ENCODE measurements at regions not wholly inside any gene's neighbourhood (a gene's known extent, or its start where the extent isn't known, plus 50 kb on each side); places are given as distances from the start of the nearest gene placed in this dataset.
"Not testable (repeated sequence)": the region's sequence is repeated elsewhere in the genome, so short reads cannot be mapped to it uniquely, and the experiment has no call there.

DNA sequence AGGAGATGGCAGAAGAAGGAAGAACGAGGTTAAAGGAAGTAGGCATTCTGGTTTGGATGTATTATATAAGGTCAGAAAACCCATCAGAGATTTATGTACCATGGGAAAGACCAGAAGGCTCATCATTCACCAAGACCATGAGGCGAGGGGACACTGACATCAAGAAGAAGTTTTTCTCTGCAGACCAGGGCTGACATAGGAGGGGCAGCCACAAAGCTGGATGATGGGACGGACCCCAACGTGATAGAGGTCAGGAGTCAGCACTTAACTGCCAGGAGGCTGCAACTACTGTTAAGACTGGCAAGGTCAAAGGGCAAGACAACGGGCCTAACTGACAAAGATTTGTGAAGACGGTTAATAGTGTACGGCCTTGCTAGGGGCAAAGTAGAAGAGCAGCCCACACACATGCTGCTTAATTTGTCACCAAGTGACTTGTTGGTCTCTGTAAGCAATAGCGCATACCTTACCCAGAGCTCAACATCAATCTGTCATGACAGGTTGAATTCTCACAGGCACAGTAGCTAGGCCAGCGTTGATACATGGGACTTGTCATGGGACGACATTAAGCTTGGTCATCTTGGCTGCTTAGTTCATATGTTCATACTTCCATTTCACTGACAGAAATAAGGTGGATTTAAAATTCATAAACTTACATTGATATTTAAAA is 579.7 kb upstream of the CDH10 start:
- no peak for DNase-seq (ENCODE audit: low spot score)
- no peak overlapping the region for H3K4me3 ChIP-seq (ENCODE audit: low read depth, low read length, poor library complexity, severe bottlenecking)
- TF ChIP-seq EZH2 (IDR thresholded peaks at IDR 0.05; ENCODE audit: borderline replicate concordance, low read depth, low read length, poor library complexity, severe bottlenecking): no peak
- TF ChIP-seq, protein P1, sequence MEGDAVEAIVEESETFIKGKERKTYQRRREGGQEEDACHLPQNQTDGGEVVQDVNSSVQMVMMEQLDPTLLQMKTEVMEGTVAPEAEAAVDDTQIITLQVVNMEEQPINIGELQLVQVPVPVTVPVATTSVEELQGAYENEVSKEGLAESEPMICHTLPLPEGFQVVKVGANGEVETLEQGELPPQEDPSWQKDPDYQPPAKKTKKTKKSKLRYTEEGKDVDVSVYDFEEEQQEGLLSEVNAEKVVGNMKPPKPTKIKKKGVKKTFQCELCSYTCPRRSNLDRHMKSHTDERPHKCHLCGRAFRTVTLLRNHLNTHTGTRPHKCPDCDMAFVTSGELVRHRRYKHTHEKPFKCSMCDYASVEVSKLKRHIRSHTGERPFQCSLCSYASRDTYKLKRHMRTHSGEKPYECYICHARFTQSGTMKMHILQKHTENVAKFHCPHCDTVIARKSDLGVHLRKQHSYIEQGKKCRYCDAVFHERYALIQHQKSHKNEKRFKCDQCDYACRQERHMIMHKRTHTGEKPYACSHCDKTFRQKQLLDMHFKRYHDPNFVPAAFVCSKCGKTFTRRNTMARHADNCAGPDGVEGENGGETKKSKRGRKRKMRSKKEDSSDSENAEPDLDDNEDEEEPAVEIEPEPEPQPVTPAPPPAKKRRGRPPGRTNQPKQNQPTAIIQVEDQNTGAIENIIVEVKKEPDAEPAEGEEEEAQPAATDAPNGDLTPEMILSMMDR (conservative IDR thresholded peaks at IDR 0.05; ENCODE audit: low read depth, low read length): no peak
- ChIA-PET CTCF (no interaction called here), POLR2A (ENCODE audit: low non-redundant PET) (interaction anchor here (0.5 kb wide), 1 partner anchor 8 kb away, joined by 3 read pairs; no protein-coding TSS in a partner anchor)
- H3K27me3 ChIP-seq (replicated peaks; ENCODE audit: insufficient read depth, low read depth, low read length, poor library complexity): no peaks in the 10 kb centered on the region
- no peaks in the 10 kb centered on the region for H3K36me3 ChIP-seq (ENCODE audit: insufficient read depth, low read length, poor library complexity, severe bottlenecking)
- no peaks in the 10 kb centered on the region for H3K4me1 ChIP-seq (ENCODE audit: insufficient read depth, low read length, poor library complexity, severe bottlenecking)
- H3K27ac ChIP-seq (ENCODE audit: low read depth, low read length, poor library complexity, severe bottlenecking): no peak overlapping the region
- intact Hi-C loops (cut with micrococcal nuclease; ENCODE audit: unreplicated experiment): no loop called here
- H3K9me3 ChIP-seq (ENCODE audit: low read depth, low read length, poor library complexity, severe bottlenecking): no peaks in the 10 kb centered on the region
- BruUV-seq (replicated peaks): no TSS peak

DNA sequence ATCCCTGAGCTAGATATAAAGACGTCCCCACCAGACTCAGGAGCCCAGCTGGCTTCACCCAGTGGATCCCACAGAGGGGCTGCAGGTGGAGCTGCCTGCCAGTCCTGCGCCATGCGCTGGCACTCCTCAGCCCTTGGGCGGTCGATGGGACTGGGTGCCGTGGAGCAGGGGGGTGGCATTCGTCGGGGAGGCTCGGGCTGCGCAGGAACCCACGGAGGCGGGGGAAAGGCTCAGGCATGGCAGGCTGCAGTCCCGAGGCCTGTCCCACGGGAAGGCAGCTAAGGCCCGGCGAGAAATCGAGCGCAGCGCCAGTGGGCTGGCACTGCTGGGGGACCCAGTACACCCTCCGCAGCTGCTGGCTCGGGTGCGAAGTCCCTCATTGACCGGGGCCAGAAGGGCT is 555.1 kb upstream of the CDH10 start:
- POLR2A ChIA-PET (ENCODE audit: low non-redundant PET); H3K27me3 ChIP-seq (replicated peaks; ENCODE audit: insufficient read depth, low read depth, low read length, poor library complexity); H3K4me3 ChIP-seq (ENCODE audit: low read depth, low read length, poor library complexity, severe bottlenecking); intact Hi-C loops (cut with micrococcal nuclease; ENCODE audit: unreplicated experiment); BruUV-seq (replicated peaks); H3K9me3 ChIP-seq (ENCODE audit: low read depth, low read length, poor library complexity, severe bottlenecking); H3K36me3 ChIP-seq (ENCODE audit: insufficient read depth, low read length, poor library complexity, severe bottlenecking); CTCF ChIA-PET; DNase-seq (ENCODE audit: low spot score); H3K4me1 ChIP-seq (ENCODE audit: insufficient read depth, low read length, poor library complexity, severe bottlenecking); H3K27ac ChIP-seq (ENCODE audit: low read depth, low read length, poor library complexity, severe bottlenecking): not testable (repeated sequence)

DNA sequence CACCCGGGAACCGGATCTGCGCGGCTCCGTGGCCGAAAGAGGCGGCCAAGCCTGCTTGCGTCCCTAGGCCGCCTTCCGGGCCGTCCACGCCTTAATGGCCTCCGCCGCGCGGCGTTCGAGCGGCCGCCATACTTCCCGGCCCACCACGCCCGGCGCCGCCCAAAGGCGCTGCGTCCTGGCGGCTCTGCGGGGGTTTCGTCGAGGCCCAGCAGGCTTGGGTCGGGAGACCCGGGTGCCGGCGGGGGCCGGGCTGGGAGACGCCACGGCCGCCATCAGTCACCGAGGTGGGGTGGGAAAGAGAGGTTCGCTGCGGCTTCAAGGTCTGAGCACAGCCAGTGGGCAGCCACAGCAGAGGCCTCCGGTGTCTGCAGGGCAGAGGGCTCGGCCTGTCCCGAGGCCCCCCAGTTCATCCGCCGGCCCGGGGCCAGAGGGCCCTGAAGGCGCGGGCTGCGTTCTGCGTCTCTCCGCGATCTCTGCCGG is 545.8 kb upstream of the CDH10 start:
- ChIA-PET POLR2A (ENCODE audit: low non-redundant PET) (no interaction called here), CTCF (no interaction called here)
- no TSS peak for BruUV-seq (replicated peaks)
- Histone ChIP-seq H3K27ac (ENCODE audit: low read depth, low read length, poor library complexity, severe bottlenecking) (no peak overlapping the region), H3K27me3 (replicated peaks; ENCODE audit: insufficient read depth, low read depth, low read length, poor library complexity) (no peaks in the 10 kb centered on the region), H3K4me3 (ENCODE audit: low read depth, low read length, poor library complexity, severe bottlenecking) (no peak overlapping the region), H3K4me1 (ENCODE audit: insufficient read depth, low read length, poor library complexity, severe bottlenecking) (no peaks in the 10 kb centered on the region), H3K9me3 (ENCODE audit: low read depth, low read length, poor library complexity, severe bottlenecking) (peaks cover 5% of the 10 kb centered on the region), H3K36me3 (ENCODE audit: insufficient read depth, low read length, poor library complexity, severe bottlenecking) (no peaks in the 10 kb centered on the region)
- intact Hi-C loops (cut with micrococcal nuclease; ENCODE audit: unreplicated experiment): no loop called here
- DNase-seq (ENCODE audit: low spot score): no peak
- TF ChIP-seq, protein P1 (conservative IDR thresholded peaks at IDR 0.05; ENCODE audit: low read depth, low read length): no peak
- TF ChIP-seq EZH2 (IDR thresholded peaks at IDR 0.05; ENCODE audit: borderline replicate concordance, low read depth, low read length, poor library complexity, severe bottlenecking): no peak

DNA sequence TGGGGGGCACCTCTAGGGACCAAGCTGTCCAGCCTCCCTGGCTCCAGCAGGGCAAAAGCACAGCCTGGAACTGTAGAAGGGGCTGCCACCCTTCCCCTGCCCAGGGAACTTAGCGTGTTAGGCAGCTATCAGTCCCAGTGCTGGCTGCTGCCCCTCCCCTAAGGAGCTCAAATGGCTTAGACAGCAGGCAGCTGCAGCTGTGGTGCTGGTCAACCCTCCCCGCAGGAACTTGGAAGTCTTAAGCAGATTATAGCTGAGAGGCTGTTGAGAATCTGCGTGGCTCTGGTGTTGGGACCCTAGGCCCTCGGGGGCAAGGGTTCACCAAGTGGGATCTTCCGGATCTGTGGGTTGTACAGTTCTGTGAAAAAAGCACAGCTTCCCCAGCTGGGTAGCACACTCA is 536.5 kb upstream of the CDH10 start:
- no TSS peak for BruUV-seq (replicated peaks)
- ChIA-PET POLR2A (ENCODE audit: low non-redundant PET) (no interaction called here), CTCF (no interaction called here)
- Histone ChIP-seq H3K4me1 (ENCODE audit: insufficient read depth, low read length, poor library complexity, severe bottlenecking) (no peaks in the 10 kb centered on the region), H3K9me3 (ENCODE audit: low read depth, low read length, poor library complexity, severe bottlenecking) (peaks cover 4% of the 10 kb centered on the region), H3K27me3 (replicated peaks; ENCODE audit: insufficient read depth, low read depth, low read length, poor library complexity) (no peaks in the 10 kb centered on the region), H3K4me3 (ENCODE audit: low read depth, low read length, poor library complexity, severe bottlenecking) (no peak overlapping the region), H3K27ac (ENCODE audit: low read depth, low read length, poor library complexity, severe bottlenecking) (no peak overlapping the region), H3K36me3 (ENCODE audit: insufficient read depth, low read length, poor library complexity, severe bottlenecking) (no peaks in the 10 kb centered on the region)
- intact Hi-C loops (cut with micrococcal nuclease; ENCODE audit: unreplicated experiment): no loop called here
- no peak for DNase-seq (ENCODE audit: low spot score)
- TF ChIP-seq, protein P1 (conservative IDR thresholded peaks at IDR 0.05; ENCODE audit: low read depth, low read length): no peak
- no peak for TF ChIP-seq EZH2 (IDR thresholded peaks at IDR 0.05; ENCODE audit: borderline replicate concordance, low read depth, low read length, poor library complexity, severe bottlenecking)

DNA sequence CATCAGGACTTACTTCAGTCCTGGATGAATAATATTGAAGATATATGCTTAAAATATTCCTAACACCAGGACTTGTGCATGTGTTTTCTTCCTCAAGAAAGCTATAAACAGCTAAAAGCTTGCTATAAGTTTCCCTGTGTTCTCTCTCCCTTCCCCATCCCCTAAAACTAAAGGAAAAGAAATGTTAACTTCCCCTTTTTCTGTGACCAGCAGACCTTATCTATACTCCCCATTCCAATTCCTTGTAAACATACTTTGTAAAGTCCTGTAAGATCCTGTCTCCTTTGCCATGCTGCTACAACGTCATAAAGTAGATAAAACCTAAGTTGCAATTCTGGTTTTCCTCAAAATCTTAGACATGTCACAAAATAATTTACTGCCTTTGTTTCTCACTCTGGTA is 517.8 kb upstream of the CDH10 start:
- BruUV-seq (replicated peaks); POLR2A ChIA-PET (ENCODE audit: low non-redundant PET); CTCF ChIA-PET: not testable (repeated sequence)

More for the DNA sequence above, 517.8 kb upstream of the CDH10 start:
- H3K27me3 ChIP-seq (replicated peaks; ENCODE audit: insufficient read depth, low read depth, low read length, poor library complexity); H3K4me1 ChIP-seq (ENCODE audit: insufficient read depth, low read length, poor library complexity, severe bottlenecking); H3K9me3 ChIP-seq (ENCODE audit: low read depth, low read length, poor library complexity, severe bottlenecking); H3K36me3 ChIP-seq (ENCODE audit: insufficient read depth, low read length, poor library complexity, severe bottlenecking); DNase-seq (ENCODE audit: low spot score); H3K4me3 ChIP-seq (ENCODE audit: low read depth, low read length, poor library complexity, severe bottlenecking); intact Hi-C loops (cut with micrococcal nuclease; ENCODE audit: unreplicated experiment); H3K27ac ChIP-seq (ENCODE audit: low read depth, low read length, poor library complexity, severe bottlenecking): not testable (repeated sequence)

Data from A673 (cell line).